NCI-H146 (cell line): ENCODE measurements at regions not wholly inside any gene's neighbourhood (a gene's known extent, or its start where the extent isn't known, plus 50 kb on each side); places are given as distances from the start of the nearest gene placed in this dataset.
"Not testable (repeated sequence)": the region's sequence is repeated elsewhere in the genome, so short reads cannot be mapped to it uniquely, and the experiment has no call there.

Source experiments
- DNase-seq: peaks from one replicate; lab custom pipeline; 2025; lab: John Stamatoyannopoulos, UW

DNA sequence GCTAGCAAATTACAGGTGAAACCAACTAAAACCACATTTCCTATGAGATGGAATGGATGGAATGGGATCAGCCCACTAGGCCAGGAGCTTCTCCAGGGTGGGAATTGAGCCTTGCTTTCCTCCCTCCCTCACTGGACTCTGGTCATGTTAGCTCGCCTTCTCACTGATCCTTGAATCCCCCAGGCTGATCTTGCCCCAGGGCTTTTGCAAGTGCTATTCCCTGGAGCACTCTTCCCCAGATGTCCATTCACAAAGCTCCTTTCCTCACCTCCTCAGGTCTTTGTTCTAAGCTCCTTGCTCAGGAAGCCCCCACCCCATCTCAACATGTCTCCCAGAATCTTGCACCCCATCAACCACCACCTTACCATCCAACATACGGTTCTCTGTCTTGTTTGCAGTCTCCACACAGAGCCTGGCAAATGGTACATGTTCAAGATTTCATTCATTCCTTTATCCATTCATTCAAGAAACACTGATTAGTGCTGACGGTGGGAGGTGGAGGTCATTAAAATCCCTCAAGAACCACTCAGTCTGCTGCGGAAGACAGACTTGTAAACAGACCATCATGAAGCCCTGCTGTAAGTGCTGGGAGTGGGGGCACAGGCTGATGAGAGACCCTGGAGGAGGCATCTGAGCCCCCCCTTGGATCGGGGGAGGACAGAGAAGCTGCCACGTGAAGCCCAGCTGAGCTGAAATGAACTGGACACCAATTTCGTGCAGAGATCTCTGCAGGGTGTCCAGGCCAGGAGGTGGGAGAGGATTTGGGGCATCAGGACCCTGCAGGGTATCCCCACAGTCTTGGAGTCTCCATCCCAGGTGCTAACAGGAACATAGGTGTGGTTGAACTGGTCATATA is 141.7 kb downstream of the BARX1 start:
- peak; percentile 52 for DNase-seq

DNA sequence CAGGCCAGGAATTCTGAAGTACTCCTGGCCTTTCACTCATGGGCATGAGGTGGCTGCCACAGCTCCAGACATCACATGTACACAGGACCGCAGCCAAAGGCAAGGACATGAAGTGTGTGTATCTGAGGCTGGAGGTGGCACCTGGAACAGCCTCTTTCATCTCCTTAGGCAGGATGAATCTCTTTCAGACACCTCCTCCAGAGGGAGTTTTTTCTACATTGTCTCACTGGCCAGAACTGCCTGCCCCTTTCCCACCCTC is 142.8 kb downstream of the BARX1 start:
- no peak for DNase-seq

DNA sequence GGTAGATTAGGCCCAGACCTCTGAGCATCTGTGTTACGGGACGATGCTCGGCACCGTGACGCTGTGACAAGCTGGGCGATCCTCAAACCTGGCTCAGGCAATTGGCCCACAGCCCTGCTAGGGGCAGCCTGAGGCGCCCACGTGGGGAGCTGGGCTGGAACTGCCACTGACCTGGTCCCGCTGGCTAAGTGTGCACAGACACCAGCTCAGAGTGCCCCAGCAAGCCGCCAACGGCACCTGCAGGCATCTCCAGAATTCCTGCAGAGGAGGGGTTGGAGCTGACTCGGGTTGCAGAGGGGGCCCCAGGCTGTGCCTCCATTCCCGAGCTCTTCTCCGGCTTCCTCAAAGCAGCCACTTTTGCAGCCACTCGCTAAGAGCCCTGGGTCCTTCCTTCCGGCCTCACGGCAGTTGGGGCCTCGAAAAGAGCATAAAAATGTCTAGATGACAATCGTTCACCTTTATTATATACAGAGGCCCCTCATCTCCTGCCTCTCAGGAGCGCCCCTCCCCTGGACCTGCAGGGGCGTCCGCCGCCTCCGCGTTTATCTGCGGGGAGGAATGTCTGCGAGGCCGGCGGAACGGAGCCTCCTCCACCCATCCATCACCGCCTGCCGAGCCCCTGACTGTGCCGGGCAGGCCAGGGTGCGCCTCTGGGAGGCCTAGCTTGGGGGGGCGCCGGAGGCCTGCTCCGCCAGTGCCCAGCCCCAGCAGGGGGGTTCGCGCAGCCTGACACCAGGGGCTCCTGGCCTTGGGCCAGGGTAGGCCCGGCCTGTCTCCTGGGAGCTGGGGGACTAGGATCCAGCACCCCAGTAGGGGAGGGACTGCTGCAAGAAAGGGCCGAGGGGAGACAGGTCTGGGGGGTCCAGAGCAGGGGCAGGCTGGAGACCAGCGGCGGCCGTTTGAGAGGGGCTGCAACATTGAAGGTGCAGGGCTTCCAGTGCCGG is 144.9 kb downstream of the BARX1 start:
- no peak for DNase-seq

- DNase-seq, result no peak
These were observed 145.8 kb downstream of the BARX1 start for GRCh38 chr9:93809204-93809940.

DNA sequence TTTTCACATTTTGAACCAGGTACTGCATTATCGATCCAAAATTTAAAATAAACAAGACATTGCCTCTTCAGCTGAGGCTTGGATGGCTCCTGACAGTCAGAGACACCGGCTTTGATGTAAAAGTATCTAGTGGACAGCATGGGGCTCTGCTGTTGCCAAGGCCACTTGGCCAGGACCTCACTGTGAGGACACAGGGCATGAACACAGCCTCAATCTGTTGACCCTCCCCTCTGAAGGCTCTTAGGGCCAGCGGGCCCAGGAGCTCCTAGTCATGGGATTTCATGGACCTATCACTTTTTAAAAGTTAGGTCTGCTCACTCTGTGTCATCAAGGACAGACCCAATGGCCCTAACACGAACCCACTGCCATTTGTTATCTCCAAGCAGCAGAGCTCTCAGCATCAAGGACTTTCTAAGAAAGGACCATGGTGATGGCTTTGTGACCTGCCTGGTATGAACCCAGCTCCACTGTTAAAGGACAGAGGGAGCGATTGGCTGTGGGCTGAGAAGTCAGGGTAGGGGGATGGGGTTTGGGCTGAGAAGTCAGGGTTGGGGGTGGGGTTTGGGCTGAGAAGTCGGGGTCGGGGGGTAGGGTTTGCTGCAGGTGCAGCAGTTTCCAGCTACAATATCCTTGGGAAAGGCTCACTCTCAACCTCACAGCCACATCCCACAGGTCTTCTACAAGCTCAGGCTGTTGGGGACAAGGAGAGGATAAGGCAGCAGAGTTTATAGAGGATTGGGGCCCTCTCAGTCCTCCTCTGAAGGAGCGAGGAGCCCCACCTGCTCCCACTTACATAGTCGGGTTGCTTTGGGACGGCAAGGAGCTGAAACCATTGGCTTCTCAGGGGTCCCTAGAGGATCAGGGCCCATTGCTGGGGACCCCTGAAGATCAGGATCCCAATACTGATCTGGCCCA is 146.8 kb downstream of the BARX1 start:
- peak; percentile 62 for DNase-seq

GRCh38 chr9:93807166-93808074 is 147.7 kb downstream of the BARX1 start:
- DNase-seq, result peak; percentile 92

GRCh38 chr9:93801581-93802284 is 153.4 kb downstream of the BARX1 start:
- no peak for DNase-seq

GRCh38 chr9:93801120-93801519 is 154.0 kb downstream of the BARX1 start:
- DNase-seq, result no peak

GRCh38 chr9:93792358-93792757 is 162.8 kb downstream of the BARX1 start:
- no peak for DNase-seq

DNA sequence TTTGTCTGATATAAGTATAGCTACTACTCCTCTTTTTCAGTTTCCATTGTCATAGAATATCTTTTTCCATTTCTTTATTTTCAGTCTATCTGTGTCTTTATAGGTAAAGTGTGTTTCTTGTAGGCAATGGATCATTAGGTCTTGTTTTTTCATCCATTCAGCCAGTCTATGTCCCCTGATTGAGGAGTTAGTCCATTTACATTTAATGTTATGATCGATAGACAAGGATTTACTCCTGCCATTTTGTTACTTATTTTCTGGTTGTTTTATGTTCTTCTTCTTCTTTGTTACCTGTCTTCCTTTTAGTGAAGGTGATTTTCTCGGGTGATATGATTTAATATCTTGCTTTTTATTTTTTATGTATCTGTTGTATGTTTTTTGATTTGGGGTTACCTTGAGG is 169.0 kb downstream of the BARX1 start:
- DNase-seq, result no peak

- DNase-seq, result no peak
These were observed 178.3 kb downstream of the BARX1 start for GRCh38 chr9:93776873-93777272.

DNA sequence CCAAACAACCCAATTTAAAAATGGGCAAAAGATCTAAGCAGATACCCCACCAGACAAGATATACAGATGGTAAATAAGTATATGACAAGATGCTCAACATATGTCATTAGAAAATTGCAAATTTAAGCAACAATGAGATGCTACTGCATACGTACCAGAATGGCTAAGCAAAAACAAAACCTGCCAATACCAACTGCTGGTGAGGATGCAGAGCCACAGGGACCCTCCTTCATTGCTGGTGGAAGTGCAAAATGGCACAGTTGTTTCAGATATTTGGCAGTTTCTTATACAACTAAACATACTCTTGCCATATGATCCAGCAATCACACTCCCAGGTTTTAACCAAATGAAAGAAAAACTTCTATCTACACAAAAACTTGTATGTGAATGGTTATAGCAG is 178.9 kb downstream of the BARX1 start:
- DNase-seq, result no peak

DNA sequence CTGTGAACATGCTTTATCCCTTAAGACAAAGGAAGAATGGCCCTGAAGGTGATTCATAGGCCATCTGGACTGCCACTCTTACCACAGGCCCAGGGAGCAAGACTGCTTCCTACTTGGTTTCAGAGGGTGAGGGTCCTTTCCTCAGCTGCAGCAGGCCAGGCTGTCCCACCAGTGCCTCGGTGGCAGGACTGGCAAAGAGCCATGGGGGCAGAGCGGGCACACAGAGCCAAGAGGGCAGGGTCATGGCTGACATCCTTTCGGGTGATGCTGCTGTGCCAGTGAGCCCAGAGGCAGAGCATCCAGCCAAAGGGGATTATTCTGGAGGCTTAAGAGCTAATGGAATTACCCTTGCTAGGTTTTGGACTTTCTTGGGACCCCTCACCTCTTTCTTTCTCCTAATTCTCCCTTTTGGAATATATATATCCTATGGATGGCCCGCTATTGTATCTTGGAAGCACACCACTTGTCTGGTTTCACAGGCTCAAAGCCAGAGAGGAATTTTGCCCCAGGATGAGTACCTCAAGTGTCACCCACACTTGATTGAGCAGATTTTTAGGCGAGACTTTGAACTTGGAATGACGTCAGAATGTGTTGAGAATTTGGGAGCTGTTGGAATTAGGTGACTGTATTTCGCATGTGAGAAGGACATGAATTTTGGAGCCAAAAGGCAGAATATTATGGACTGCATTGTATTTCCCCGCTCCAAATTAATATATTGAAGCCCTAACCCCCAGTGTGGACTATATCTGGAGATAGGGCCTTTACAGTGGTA is 180.6 kb downstream of the BARX1 start:
- DNase-seq, result no peak

DNA sequence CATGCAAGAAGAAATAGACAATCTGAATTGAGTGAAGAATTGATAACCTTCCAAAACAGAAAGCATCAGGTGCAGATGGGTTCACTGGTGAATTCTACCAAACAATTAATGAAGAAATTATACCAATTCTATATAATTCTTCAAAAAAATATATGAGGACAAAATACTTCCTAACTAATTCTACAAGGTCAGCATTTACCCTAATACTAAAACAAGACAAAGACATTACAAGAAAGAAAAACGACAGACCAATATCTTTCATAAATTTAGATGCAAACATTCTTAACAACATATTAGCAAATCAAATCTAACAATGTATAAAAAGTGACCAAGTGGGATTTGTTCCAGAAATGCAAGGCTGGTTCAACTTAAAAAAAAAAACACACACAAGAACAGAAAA is 183.9 kb downstream of the BARX1 start:
- no peak for DNase-seq

- DNase-seq, result no peak
These were observed 185.4 kb downstream of the PHF2 start for GRCh38 chr9:93761822-93762221.

GRCh38 chr9:93750045-93750444 is 173.7 kb downstream of the PHF2 start:
- no peak for DNase-seq

- not testable (repeated sequence) for DNase-seq
These were observed 172.4 kb downstream of the PHF2 start for GRCh38 chr9:93748827-93749226.

DNA sequence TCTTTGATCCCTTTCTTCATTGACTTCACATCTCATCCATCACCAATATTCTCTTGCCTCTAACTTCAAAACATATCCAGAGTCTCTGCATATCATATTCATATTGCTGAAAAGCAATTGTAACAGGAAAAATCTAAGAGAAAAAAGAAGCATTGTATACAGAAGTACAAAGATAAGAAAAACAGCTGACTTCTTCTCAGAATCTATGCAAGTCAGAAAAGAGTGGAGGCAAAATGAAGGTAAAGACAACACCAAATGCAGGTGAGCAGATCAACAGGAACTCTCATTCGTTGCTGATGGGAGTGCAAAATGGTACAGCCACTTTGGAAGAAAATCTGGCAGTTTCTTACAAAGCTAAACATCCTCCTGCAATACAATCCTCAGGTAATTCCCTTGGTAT is 155.6 kb downstream of the PHF2 start:
- DNase-seq, result no peak

DNA sequence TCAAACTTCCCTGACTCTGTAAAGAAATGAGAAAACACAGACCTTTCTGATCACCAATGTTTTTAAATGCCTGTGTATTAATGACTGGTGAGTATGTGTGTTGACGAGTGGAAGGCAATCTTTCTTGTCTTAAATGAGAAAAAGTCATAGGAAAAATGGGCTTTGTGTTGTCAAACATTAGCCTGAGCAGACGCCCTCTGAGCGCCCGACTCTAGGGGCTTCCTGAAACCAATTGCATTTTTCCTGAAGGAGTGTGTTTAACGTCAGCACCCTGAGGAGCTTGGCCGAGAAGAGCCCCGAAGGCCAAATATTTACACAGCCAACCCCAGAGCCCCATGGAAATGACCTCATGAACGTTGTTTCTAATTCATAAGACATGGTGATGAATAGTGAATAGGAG is 154.3 kb downstream of the PHF2 start:
- no peak for DNase-seq
